GM13976 (cell line): ENCODE measurements at regions not wholly inside any gene's neighbourhood (a gene's known extent, or its start where the extent isn't known, plus 50 kb on each side); places are given as distances from the start of the nearest gene placed in this dataset.

Experiments used
- DNase-seq: peaks from one replicate; pipeline ENCODE4 v3.0.0; 2012; ENCODE audit warnings: low spot score
- in situ Hi-C: fragments of 300-500 bp; cut with MboI; formaldehyde crosslinking; loops from one replicate; pipeline ENCODE4 v1.12.0; 2022; ENCODE audit warnings: low sequenced_read_pairs, mixed read lengths, inconsistent platforms; ENCODE audit not compliant: unreplicated experiment
- TF ChIP-seq, protein P1 (sequence below): IDR thresholded peaks from 2 replicates; pipeline ENCODE4 v1.5.1; 2012; ENCODE audit warnings: borderline replicate concordance, mild to moderate bottlenecking; ENCODE audit not compliant: insufficient read depth; ENCODE audit errors: extremely low read depth, missing control alignments, control extremely low read depth

DNA sequence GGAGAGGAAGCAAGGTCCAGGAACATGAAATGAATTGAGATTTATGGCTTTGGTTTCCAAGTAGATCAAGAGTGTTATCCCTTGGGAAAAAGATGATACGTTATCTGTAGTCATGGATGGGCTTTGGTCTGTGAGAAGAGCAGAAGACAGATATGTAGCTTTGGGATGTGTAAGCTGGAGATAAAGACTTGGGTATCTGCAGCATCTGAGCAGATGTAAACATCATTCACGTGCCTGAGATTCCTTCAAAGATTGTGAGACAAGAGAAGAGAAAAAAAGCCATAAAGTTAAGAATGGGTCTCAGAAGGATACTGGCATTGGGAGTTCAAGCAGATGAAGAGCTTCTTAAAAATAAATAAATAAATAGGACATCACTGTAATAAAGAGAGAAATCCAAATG, 217.8 kb downstream of the PTPRC start:
- in situ Hi-C loops: no loop called here
- DNase-seq: no peak
- TF ChIP-seq, protein P1, sequence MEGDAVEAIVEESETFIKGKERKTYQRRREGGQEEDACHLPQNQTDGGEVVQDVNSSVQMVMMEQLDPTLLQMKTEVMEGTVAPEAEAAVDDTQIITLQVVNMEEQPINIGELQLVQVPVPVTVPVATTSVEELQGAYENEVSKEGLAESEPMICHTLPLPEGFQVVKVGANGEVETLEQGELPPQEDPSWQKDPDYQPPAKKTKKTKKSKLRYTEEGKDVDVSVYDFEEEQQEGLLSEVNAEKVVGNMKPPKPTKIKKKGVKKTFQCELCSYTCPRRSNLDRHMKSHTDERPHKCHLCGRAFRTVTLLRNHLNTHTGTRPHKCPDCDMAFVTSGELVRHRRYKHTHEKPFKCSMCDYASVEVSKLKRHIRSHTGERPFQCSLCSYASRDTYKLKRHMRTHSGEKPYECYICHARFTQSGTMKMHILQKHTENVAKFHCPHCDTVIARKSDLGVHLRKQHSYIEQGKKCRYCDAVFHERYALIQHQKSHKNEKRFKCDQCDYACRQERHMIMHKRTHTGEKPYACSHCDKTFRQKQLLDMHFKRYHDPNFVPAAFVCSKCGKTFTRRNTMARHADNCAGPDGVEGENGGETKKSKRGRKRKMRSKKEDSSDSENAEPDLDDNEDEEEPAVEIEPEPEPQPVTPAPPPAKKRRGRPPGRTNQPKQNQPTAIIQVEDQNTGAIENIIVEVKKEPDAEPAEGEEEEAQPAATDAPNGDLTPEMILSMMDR: no peak

DNA sequence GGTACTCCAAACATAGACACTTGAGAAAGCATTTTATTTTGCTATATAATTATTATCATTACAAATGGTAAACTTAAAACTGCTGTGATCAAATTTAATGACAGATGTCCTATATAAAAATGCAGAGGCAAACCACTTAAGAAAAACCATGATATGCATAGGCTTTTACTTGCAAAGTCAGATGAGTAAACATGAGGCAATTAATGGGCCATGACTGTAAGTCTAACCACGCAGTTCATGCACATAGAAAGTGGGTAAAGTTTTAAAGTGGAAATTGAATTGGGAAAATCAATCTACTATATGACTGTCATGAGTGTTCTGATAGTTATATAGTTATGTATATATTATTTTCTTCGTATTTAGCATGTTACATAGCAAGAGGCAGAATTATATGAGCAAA, 219.2 kb downstream of the PTPRC start:
- in situ Hi-C loops: no loop called here
- TF ChIP-seq, protein P1: no peak
- no peak for DNase-seq

GRCh38 chr1:198860371-198860770, 221.5 kb downstream of the PTPRC start:
- no peak for DNase-seq
- in situ Hi-C loops: no loop called here
- TF ChIP-seq, protein P1: no peak

- DNase-seq: no peak
- TF ChIP-seq, protein P1: no peak
- in situ Hi-C loops: no loop called here
Observed at GRCh38 chr1:198861636-198862035, 222.8 kb downstream of the PTPRC start.

GRCh38 chr1:198864695-198865094, 225.9 kb downstream of the PTPRC start:
- DNase-seq: no peak
- TF ChIP-seq, protein P1: no peak
- in situ Hi-C loops: no loop called here

GRCh38 chr1:198865319-198865718, 226.5 kb downstream of the PTPRC start:
- in situ Hi-C loops: no loop called here
- no peak for DNase-seq
- TF ChIP-seq, protein P1: no peak

DNA sequence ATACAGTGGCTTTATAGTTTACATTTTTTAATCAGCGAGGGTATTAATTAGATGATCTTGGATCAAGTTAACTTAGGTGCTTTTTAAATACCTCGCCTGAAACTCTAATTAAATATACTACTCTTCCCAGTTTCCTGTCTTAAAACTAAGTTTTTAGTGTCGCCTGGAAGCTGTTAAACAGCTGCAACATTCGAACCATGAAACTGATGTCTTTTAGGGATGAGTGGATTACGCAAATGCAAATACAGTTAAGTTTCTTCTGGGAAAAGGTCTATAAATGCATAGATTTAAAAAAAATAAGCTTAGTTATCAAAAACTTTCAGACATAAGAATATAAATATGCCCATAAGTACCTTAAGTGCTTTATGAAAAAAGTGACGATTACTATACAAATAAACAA, 228.3 kb downstream of the PTPRC start:
- no peak for DNase-seq
- in situ Hi-C loops: no loop called here
- TF ChIP-seq, protein P1: no peak
